GM20431 (cell line): ENCODE measurements at regions not wholly inside any gene's neighbourhood (a gene's known extent, or its start where the extent isn't known, plus 50 kb on each side); places are given as distances from the start of the nearest gene placed in this dataset.
"Not testable (repeated sequence)": the region's sequence is repeated elsewhere in the genome, so short reads cannot be mapped to it uniquely, and the experiment has no call there.

Experiments
- in situ Hi-C: fragments of 300-500 bp; cut with MseI, MboI; formaldehyde crosslinking; loops from one replicate; pipeline ENCODE4 v1.15.0; 2020; ENCODE audit warnings: low sequenced_read_pairs; ENCODE audit not compliant: unreplicated experiment

GRCh38 chr13:104634016-104634415 is 1567.8 kb upstream of the SLC10A2 start:
- in situ Hi-C loops: no loop called here

- in situ Hi-C loops: no loop called here
Observed at GRCh38 chr13:104632736-104633135, 1566.5 kb upstream of the SLC10A2 start.

GRCh38 chr13:104625201-104625600 is 1559.0 kb upstream of the SLC10A2 start:
- in situ Hi-C loops: no loop called here

- in situ Hi-C loops: no loop called here
Observed at GRCh38 chr13:104616990-104617389, 1550.8 kb upstream of the SLC10A2 start.

- in situ Hi-C loops: no loop called here
Observed at GRCh38 chr13:104614361-104615145, 1548.3 kb upstream of the SLC10A2 start.

GRCh38 chr13:104608331-104608730 is 1542.1 kb upstream of the SLC10A2 start:
- in situ Hi-C loops: no loop called here

GRCh38 chr13:104605435-104605834 is 1539.2 kb upstream of the SLC10A2 start:
- in situ Hi-C loops: not testable (repeated sequence)

- in situ Hi-C loops: no loop called here
Observed at GRCh38 chr13:104597546-104598180, 1531.4 kb upstream of the SLC10A2 start.

GRCh38 chr13:104595511-104595910 is 1529.3 kb upstream of the SLC10A2 start:
- in situ Hi-C loops: no loop called here

- in situ Hi-C loops: no loop called here
Observed at GRCh38 chr13:104594806-104595205, 1528.6 kb upstream of the SLC10A2 start.

GRCh38 chr13:104593693-104594092 is 1527.5 kb upstream of the SLC10A2 start:
- in situ Hi-C loops: no loop called here

GRCh38 chr13:104593251-104593576 is 1527.0 kb upstream of the SLC10A2 start:
- in situ Hi-C loops: no loop called here

- in situ Hi-C loops: no loop called here
Observed at GRCh38 chr13:104592545-104593250, 1526.5 kb upstream of the SLC10A2 start.

- in situ Hi-C loops: no loop called here
Observed at GRCh38 chr13:104592127-104592526, 1525.9 kb upstream of the SLC10A2 start.

- in situ Hi-C loops: no loop called here
Observed at GRCh38 chr13:104586051-104586746, 1520.0 kb upstream of the SLC10A2 start.

GRCh38 chr13:104584481-104584880 is 1518.3 kb upstream of the SLC10A2 start:
- in situ Hi-C loops: no loop called here

GRCh38 chr13:104580931-104581330 is 1514.7 kb upstream of the SLC10A2 start:
- in situ Hi-C loops: no loop called here

- in situ Hi-C loops: no loop called here
Observed at GRCh38 chr13:104577071-104577815, 1511.0 kb upstream of the SLC10A2 start.

GRCh38 chr13:104571893-104572229 is 1505.6 kb upstream of the SLC10A2 start:
- in situ Hi-C loops: no loop called here
